Activated T-cell treated with anti-CD3 and anti-CD28 coated beads, Interleukin-2, amount 50 U/mL, for 1 hour (primary cell): ENCODE measurements at regions not wholly inside any gene's neighbourhood (a gene's known extent, or its start where the extent isn't known, plus 50 kb on each side); places are given as distances from the start of the nearest gene placed in this dataset.

ENCODE experiments used
- DNase-seq: peaks from one replicate; pipeline ENCODE4 v3.0.0-alpha.2; 2020

DNA sequence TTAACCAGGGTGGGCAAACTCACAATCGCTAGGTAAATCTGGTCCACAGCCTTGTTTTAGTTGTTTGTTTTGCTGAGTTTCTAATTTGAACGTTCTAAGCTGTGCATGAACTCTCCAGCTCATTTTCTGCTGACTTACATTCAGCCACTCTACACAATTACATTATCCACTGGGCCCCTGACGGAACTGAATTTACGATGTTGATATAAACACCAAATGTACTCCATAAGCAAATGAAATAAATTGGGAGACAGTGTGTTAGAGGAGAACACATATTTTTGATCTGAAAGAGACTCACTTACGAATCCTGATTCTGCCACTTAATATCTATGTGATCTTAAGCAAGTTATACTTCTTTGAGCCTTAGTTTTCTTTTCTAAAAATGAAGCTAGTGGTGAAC, 393.4 kb downstream of the ZNF608 start:
- DNase-seq, result no peak

DNA sequence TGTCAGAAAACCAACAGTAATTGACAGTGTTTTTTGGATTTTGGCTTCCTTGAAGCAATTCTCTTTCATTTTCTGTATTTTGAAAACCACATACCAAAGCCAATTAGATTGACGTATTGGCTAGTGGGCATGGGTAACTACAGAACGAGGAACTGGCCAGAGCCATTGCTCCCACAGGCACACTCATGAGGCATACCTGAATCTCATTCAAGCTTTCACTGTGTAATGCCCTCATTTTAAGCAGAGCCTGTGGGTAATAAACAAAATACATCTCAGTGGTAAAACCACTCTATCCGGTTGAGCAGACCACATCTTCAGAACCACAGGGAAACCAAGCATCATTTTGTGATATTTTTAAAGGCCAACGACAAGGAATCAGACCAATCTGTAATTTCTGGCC, 394.1 kb downstream of the ZNF608 start:
- no peak for DNase-seq

- no peak for DNase-seq
These were observed 396.5 kb downstream of the ZNF608 start for GRCh38 chr5:124349931-124350330.

DNA sequence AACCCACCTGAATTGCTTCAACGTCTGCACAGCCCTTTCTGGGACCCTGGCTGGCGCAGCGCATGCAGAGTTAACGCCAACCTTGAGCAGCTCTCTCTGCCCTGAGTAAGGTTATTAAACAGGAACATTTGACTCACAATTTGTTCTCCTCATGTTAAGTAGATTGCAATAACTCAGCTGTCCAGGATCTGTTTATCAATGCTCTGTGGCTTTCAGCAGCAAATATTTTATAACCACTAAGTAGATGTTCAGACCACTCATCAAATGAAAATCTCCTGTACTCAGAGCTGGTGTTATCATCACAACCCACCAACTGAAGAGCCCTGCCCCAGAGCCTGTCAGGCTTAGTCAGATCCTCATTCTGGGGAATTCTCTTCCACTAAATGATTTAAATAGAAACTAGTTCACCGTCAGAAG, 403.0 kb downstream of the ZNF608 start:
- DNase-seq, result no peak

DNA sequence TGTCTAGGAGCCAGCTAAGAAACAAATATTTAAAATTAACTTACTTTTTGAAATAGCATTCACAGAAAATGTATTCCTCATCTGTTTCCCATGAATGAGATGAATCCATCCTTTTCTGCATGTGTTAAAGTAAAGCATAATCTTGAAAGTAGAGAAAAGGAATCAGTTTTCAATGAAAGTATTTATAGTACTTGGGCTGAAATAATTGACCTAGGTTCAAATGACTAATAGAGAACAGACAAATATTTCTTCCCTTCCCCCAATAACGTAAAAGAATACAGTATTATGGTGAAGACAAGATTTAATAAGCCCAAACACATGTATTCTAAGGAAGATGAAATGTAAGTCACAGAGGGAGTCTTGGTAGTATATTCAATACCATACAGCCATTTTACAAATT, 403.5 kb downstream of the ZNF608 start:
- DNase-seq, result no peak

DNA sequence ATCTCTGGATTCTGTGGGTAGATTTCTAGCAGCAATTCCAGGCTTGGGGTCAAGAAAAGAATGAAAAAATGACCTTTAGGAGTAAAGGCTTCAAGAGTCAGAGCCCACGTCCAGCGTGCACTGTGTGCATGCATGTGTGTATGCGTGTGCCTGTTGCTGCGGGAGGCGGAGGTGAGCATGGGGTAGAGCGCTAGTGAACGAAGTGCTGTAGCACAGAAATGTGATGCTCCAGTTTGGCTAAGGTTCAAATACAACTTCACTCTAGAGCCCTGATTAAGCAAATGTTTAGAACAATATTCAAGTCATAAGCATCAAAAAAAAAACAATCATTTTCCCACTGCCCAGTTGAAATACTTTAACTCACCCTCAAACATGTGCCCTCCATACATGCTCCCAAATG, 403.9 kb downstream of the ZNF608 start:
- no peak for DNase-seq

GRCh38 chr5:124342027-124342471, 404.4 kb downstream of the ZNF608 start:
- no peak for DNase-seq

- DNase-seq, result no peak
These were observed 405.2 kb downstream of the ZNF608 start for GRCh38 chr5:124341066-124341858.

DNA sequence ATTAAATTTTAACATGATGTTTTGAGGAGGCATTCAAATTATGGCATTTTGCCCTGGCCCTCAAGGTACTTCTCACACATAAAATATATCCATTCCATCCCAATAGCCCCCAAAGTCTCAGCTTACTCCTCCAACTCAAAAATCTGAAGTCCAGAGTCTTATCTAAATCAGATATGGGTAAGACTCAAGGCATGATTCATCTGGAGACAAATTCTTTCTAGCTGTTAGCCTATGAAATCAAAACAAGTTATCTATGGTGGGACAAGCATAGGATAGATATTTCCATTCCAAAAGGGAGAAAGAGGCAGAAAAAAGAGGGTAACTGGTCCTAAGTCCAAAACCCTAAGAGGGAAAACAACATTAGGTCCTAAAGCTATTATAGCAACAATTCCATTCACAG, 408.4 kb downstream of the ZNF608 start:
- DNase-seq, result no peak

DNA sequence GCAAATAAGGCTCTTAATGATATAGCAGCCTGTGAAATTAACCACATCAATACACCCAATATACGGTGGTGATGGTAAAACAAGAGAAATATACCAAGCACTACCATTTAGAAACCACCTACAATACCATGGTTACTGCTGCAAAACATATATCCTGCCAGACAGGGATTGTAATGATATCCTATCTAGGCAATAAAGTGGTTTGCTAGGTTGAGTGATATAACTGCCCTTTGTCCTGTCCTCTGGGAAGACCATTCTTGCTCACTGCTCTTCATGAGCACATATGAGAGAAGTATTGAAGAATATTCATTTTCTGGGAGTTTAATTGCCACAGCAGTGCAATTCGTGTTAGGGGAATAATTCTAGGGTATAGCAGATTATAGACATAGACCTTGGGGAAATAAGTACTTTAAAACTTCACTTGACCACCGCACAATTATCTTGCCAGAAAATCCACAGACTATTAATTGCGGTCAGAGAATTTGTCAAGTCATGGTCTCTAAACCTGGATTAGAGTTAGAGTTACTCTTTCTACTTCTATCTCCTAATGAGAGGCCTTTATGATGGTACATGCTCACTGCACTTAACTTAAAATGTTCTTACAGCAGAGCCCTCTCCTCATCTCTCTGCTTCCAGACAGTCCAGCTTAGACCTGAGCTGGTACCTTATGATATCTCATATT, 413.0 kb downstream of the ZNF608 start:
- no peak for DNase-seq

DNA sequence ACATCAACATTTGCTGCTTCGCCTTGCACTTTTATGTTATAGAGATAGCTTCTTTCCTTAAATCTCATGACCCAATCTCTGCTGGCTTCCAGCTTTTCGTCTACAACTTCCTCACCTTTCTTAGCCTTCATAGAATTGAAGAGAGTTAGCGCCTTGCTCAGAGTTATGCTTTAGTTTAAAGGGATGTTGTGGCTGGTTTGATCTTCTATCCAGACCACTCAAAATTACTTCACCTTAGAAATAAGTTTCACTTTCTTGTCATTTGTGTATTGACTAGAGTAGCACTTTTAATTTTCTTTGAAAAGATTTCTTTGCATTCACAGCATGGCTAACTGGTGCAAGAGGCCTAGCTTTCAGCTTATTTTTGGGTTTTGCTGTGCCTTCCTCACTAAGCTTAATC, 414.2 kb downstream of the ZNF608 start:
- DNase-seq, result no peak

DNA sequence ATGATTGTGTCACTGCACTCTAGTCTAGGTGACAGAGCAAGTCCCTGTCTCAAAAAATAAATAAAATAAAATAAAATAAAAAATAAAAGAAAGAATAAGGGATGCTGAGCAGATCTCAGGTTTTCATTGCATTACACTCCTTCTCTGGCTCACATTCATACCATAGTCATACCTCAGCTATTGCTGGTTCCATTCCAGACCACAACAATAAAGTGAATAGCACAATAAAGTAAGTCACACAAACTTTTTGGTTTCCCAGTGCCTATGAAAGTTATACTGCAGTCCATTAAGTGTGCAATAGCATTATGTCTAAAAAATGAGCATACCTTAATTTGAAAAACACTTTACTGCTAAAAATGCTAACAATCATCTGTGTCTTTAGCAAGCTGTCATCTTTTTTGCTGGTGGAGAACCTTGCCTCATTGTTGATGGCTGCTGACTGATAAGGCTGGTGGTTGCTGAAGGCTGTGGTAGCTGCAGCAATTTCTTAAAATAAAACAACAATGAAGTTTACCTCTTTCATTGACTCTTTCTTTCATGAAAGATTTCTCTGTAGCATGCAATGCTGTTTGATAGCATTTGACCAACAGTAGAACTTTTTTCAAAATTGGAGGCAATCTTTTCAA, 415.7 kb downstream of the ZNF608 start:
- no peak for DNase-seq

GRCh38 chr5:124328201-124328600, 418.2 kb downstream of the ZNF608 start:
- no peak for DNase-seq

DNA sequence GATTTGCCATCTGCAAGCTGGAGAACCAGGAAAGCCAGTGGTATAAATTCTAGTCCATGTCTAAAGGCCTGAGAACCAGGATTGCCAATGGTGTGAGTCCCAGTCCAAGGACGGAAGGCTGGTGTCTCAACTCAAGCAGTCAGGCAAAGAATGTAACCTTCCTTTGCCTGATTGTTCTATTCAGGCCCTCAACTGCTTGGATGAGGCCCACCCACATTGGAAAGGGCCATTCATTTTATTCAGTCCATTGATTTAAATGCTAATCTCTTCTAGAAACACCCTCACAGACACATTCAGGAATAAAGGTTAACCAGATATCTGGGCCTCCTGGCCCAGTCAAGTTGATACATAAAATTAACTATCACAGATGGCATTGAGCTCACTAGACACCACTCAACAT, 427.8 kb downstream of the ZNF608 start:
- no peak for DNase-seq

- no peak for DNase-seq
These were observed 429.0 kb downstream of the ZNF608 start for GRCh38 chr5:124317451-124317850.

GRCh38 chr5:124315741-124316415, 430.6 kb downstream of the ZNF608 start:
- no peak for DNase-seq

- no peak for DNase-seq
These were observed 436.0 kb downstream of the ZNF608 start for GRCh38 chr5:124310453-124310852.

- DNase-seq, result no peak
These were observed 437.0 kb downstream of the ZNF608 start for GRCh38 chr5:124309241-124309980.

- DNase-seq, result no peak
These were observed 443.1 kb downstream of the ZNF608 start for GRCh38 chr5:124303366-124303765.

- no peak for DNase-seq
These were observed 443.9 kb downstream of the ZNF608 start for GRCh38 chr5:124302533-124302932.

GRCh38 chr5:124301850-124302249, 444.6 kb downstream of the ZNF608 start:
- no peak for DNase-seq

GRCh38 chr5:124300815-124301621, 445.4 kb downstream of the ZNF608 start:
- DNase-seq, result no peak
